ENCODE measurements at regions not wholly inside any gene's neighbourhood (a gene's known extent, or its start where the extent isn't known, plus 50 kb on each side); places are given as distances from the start of the nearest gene placed in this dataset.
"Not testable (repeated sequence)": the region's sequence is repeated elsewhere in the genome, so short reads cannot be mapped to it uniquely, and the experiment has no call there.

- Histone ChIP-seq H3K4me3 (replicated peaks in 1 of 4; ENCODE audit: control extremely low read depth in 1 of 4, insufficient read depth in 1 of 4, low read depth in 3 of 4, low read length in 4 of 4) (peak overlapping the region in 2 of 4 experiments; percentile 34 to 46), H4K20me1 (ENCODE audit: control insufficient read depth, extremely low read depth, insufficient read depth, low read length) (no peaks in the 10 kb centered on the region), H3K36me3 (ENCODE audit: control insufficient read depth, insufficient read depth, low read length) (no peaks in the 10 kb centered on the region), H3K27me3 (ENCODE audit: control insufficient read depth, insufficient read depth, low read length) (peaks cover 22% of the 10 kb centered on the region), H2AFZ (ENCODE audit: low read length) (no peak overlapping the region), H3K4me1 (ENCODE audit: control insufficient read depth, extremely low read depth, insufficient read depth, low read length) (no peaks in the 10 kb centered on the region), H3K27ac (ENCODE audit: insufficient read depth, low read length) (no peak overlapping the region), H3K9me3 (ENCODE audit: control insufficient read depth, insufficient read depth, low read depth, low read length) (no peaks in the 10 kb centered on the region), H3K79me2 (ENCODE audit: control insufficient read depth, insufficient read depth, low read length) (no peaks in the 10 kb centered on the region), H3K4me2 (ENCODE audit: extremely low read depth, insufficient read depth, low read length) (no peak overlapping the region), H3K9ac (ENCODE audit: insufficient read depth, low read length) (no peak overlapping the region)
- DNase-seq (ENCODE audit: low read depth in 2 of 2): no peak
- peak; percentile 77 for TF ChIP-seq EZH2 (IDR thresholded peaks at IDR 0.05; ENCODE audit: low read length, missing control alignments)
- TF ChIP-seq CTCF (conservative IDR thresholded peaks at IDR 0.05 in 1 of 2, IDR thresholded peaks at IDR 0.05 in 1 of 2; ENCODE audit: low read depth in 1 of 2, low read length in 2 of 2): no peak
Measured at GRCh38 chr1:121518726-121519041, 333.9 kb downstream of the SRGAP2C start.

- H3K9me3 ChIP-seq (ENCODE audit: control insufficient read depth, insufficient read depth, low read depth, low read length): no peaks in the 10 kb centered on the region
- no peaks in the 10 kb centered on the region for H4K20me1 ChIP-seq (ENCODE audit: control insufficient read depth, extremely low read depth, insufficient read depth, low read length)
- no peaks in the 10 kb centered on the region for H3K4me1 ChIP-seq (ENCODE audit: control insufficient read depth, extremely low read depth, insufficient read depth, low read length)
- peak overlapping the region in 2 of 4 experiments; percentile 34 to 46 for H3K4me3 ChIP-seq (replicated peaks in 1 of 4; ENCODE audit: control extremely low read depth in 1 of 4, insufficient read depth in 1 of 4, low read depth in 3 of 4, low read length in 4 of 4)
- peak; percentile 5 to 8 for DNase-seq (ENCODE audit: low read depth in 2 of 2)
- H2AFZ ChIP-seq (ENCODE audit: low read length): no peak overlapping the region
- H3K4me2 ChIP-seq (ENCODE audit: extremely low read depth, insufficient read depth, low read length): peak overlapping the region; percentile 51
- peaks cover 22% of the 10 kb centered on the region for H3K27me3 ChIP-seq (ENCODE audit: control insufficient read depth, insufficient read depth, low read length)
- no peaks in the 10 kb centered on the region for H3K36me3 ChIP-seq (ENCODE audit: control insufficient read depth, insufficient read depth, low read length)
- TF ChIP-seq CTCF (conservative IDR thresholded peaks at IDR 0.05 in 1 of 2, IDR thresholded peaks at IDR 0.05 in 1 of 2; ENCODE audit: low read depth in 1 of 2, low read length in 2 of 2) (no peak), EZH2 (IDR thresholded peaks at IDR 0.05; ENCODE audit: low read length, missing control alignments) (peak; percentile 42)
- no peak overlapping the region for H3K9ac ChIP-seq (ENCODE audit: insufficient read depth, low read length)
- H3K79me2 ChIP-seq (ENCODE audit: control insufficient read depth, insufficient read depth, low read length): no peaks in the 10 kb centered on the region
- no peak overlapping the region for H3K27ac ChIP-seq (ENCODE audit: insufficient read depth, low read length)
Measured at GRCh38 chr1:121519042-121519755, 334.4 kb downstream of the SRGAP2C start.

GRCh38 chr1:121519756-121520286 is 335.0 kb downstream of the SRGAP2C start:
- DNase-seq (ENCODE audit: low read depth in 2 of 2); H2AFZ ChIP-seq (ENCODE audit: low read length); H3K9ac ChIP-seq (ENCODE audit: insufficient read depth, low read length); H3K27ac ChIP-seq (ENCODE audit: insufficient read depth, low read length); H4K20me1 ChIP-seq (ENCODE audit: control insufficient read depth, extremely low read depth, insufficient read depth, low read length); H3K4me1 ChIP-seq (ENCODE audit: control insufficient read depth, extremely low read depth, insufficient read depth, low read length); H3K9me3 ChIP-seq (ENCODE audit: control insufficient read depth, insufficient read depth, low read depth, low read length); H3K36me3 ChIP-seq (ENCODE audit: control insufficient read depth, insufficient read depth, low read length); H3K79me2 ChIP-seq (ENCODE audit: control insufficient read depth, insufficient read depth, low read length): not testable (repeated sequence)
- peaks cover 22% of the 10 kb centered on the region for H3K27me3 ChIP-seq (ENCODE audit: control insufficient read depth, insufficient read depth, low read length)
- H3K4me3 ChIP-seq (replicated peaks in 1 of 4; ENCODE audit: control extremely low read depth in 1 of 4, insufficient read depth in 1 of 4, low read depth in 3 of 4, low read length in 4 of 4): peak overlapping the region in 1 of 4 experiments; percentile 46
- H3K4me2 ChIP-seq (ENCODE audit: extremely low read depth, insufficient read depth, low read length): peak overlapping the region; percentile 51
